Parathyroid adenoma (tissue), 2 donors: ENCODE measurements at regions not wholly inside any gene's neighbourhood (a gene's known extent, or its start where the extent isn't known, plus 50 kb on each side); places are given as distances from the start of the nearest gene placed in this dataset.

Experiments used
- H2AFZ ChIP-seq: fragments of 300-600 bp; sonication (generic); one replicate; pipeline ENCODE4 v1.7.0; 2017; ENCODE audit warnings: antibody characterized with exemption, mild to moderate bottlenecking
- H3K27ac ChIP-seq: fragments of 300-600 bp; sonication (generic); one replicate; pipeline ENCODE4 v1.7.0; 2017
- H3K27me3 ChIP-seq: fragments of 300-600 bp; sonication (generic); one replicate; pipeline ENCODE4 v1.7.0; 2017; ENCODE audit warnings: low read length; ENCODE audit not compliant: control insufficient read depth, insufficient read depth
- H3K36me3 ChIP-seq: fragments of 300-600 bp; sonication (generic); one replicate; pipeline ENCODE4 v1.7.0; 2017; ENCODE audit warnings: low read length; ENCODE audit not compliant: control insufficient read depth, insufficient read depth
- H3K4me1 ChIP-seq: fragments of 300-600 bp; sonication (generic); one replicate; pipeline ENCODE4 v1.7.0; 2017; ENCODE audit warnings: control low read depth
- H3K4me2 ChIP-seq: fragments of 300-600 bp; sonication (generic); one replicate; pipeline ENCODE4 v1.7.0; 2017; ENCODE audit warnings: low read length
- H3K4me3 ChIP-seq: fragments of 300-600 bp; sonication (generic); one replicate; pipeline ENCODE4 v1.7.0; 2017; ENCODE audit warnings: low read depth, low read length
- H3K79me2 ChIP-seq: fragments of 300-600 bp; sonication (generic); one replicate; pipeline ENCODE4 v1.7.0; 2017; ENCODE audit warnings: control low read depth
- H3K9ac ChIP-seq: fragments of 300-600 bp; sonication (generic); one replicate; pipeline ENCODE4 v1.7.0; 2017; ENCODE audit warnings: mild to moderate bottlenecking
- H3K9me3 ChIP-seq: fragments of 300-600 bp; sonication (generic); one replicate; pipeline ENCODE4 v1.7.0; 2017; ENCODE audit warnings: low read length; ENCODE audit not compliant: control insufficient read depth
- TF ChIP-seq, protein P1 (sequence below): fragments of 300-600 bp; sonication (generic); IDR thresholded peaks from one replicate; pipeline ENCODE4 v1.7.0; 2017; ENCODE audit warnings: antibody characterized with exemption, mild to moderate bottlenecking
- donor health status: primary hyperparathyroidism.

DNA sequence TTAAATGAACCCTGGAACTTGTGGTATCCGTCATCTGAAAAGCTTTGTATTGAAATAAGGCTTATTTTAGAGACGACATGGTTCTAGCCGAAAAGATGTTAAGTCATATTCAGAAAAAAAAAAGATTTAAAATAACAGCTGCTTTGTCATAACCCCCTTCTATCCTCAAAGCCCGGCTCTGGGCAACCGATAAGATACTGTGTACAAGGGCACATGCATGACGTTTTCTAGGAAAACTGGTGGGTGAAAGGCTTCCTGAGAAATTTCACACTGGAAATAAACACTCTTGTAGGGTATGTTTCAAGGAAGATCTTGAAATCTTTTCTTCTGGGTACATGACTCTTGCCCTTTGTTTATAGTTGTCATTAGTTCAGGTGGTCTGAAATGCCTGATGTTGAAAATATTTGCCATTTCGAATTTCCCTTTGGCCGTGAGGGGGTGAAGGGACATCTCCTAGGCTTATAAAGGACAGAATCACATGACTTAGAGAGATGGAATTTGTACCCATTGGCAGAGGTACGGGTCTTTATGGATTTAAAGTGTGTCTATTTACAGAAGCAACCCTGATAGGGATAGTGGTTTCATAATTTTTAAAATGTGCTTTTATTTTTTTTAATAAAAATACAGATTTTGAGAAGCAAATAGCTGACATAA is 232.5 kb downstream of the PTEN start:
- Histone ChIP-seq H3K79me2 (no peaks in the 10 kb centered on the region), H3K4me1 (no peaks in the 10 kb centered on the region), H3K9ac (no peak overlapping the region), H2AFZ (no peak overlapping the region), H3K27ac (no peak overlapping the region), H3K9me3 (no peaks in the 10 kb centered on the region), H3K4me3 (no peak overlapping the region), H3K27me3 (no peaks in the 10 kb centered on the region), H3K36me3 (no peaks in the 10 kb centered on the region), H3K4me2 (no peak overlapping the region)
- TF ChIP-seq, protein P1, sequence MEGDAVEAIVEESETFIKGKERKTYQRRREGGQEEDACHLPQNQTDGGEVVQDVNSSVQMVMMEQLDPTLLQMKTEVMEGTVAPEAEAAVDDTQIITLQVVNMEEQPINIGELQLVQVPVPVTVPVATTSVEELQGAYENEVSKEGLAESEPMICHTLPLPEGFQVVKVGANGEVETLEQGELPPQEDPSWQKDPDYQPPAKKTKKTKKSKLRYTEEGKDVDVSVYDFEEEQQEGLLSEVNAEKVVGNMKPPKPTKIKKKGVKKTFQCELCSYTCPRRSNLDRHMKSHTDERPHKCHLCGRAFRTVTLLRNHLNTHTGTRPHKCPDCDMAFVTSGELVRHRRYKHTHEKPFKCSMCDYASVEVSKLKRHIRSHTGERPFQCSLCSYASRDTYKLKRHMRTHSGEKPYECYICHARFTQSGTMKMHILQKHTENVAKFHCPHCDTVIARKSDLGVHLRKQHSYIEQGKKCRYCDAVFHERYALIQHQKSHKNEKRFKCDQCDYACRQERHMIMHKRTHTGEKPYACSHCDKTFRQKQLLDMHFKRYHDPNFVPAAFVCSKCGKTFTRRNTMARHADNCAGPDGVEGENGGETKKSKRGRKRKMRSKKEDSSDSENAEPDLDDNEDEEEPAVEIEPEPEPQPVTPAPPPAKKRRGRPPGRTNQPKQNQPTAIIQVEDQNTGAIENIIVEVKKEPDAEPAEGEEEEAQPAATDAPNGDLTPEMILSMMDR: no peak

DNA sequence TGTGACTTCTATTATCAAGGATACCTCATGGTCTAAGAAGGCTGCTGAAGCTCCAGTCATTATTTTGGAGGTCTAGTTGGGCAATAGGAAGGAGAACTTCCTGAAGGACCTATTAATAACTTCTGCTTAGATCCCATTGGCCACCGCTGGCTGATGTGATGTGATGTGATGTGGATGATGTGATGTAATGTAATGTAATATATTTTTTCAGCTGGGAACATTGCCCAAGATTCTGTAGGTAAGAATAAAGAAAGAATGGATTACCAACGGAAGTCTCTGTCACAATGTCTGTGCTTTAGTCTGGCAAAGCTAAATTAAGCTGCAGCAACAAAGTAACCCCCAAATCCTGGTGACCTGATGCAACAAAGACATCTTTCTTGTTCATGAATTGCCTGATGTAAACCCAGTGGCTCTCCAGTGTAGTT is 233.7 kb downstream of the PTEN start:
- no peak overlapping the region for H3K27ac ChIP-seq

DNA sequence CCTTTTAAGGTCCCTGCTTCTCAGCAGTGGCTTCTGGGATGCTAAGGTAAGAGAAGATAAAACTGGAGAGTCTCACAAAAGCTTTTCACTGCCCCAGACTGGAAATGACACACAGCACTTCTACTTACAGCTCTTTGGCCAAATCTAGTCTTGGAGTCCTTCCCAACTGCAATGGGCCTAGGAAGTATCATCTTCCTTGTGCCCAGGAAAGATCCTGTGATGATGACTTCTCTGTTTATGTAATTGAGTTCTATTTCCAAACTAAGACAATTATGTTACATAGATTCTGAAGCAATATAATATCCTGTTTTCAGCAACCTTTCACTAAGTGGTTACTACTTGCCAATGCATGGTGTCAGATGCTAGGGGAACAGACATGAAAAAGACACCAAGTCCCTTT is 234.1 kb downstream of the PTEN start:
- Histone ChIP-seq H3K9me3 (no peaks in the 10 kb centered on the region), H3K4me2 (no peak overlapping the region), H3K4me1 (no peaks in the 10 kb centered on the region), H3K27me3 (no peaks in the 10 kb centered on the region), H3K36me3 (no peaks in the 10 kb centered on the region), H3K27ac (no peak overlapping the region), H3K79me2 (no peaks in the 10 kb centered on the region), H3K9ac (no peak overlapping the region), H2AFZ (no peak overlapping the region), H3K4me3 (no peak overlapping the region)
- TF ChIP-seq, protein P1: no peak

More for the DNA sequence above, 233.7 kb downstream of the PTEN start:
- no peaks in the 10 kb centered on the region for H3K27me3 ChIP-seq
- no peaks in the 10 kb centered on the region for H3K36me3 ChIP-seq
- no peak overlapping the region for H3K4me2 ChIP-seq
- no peaks in the 10 kb centered on the region for H3K4me1 ChIP-seq
- no peak overlapping the region for H3K9ac ChIP-seq
- H3K4me3 ChIP-seq: no peak overlapping the region
- H3K79me2 ChIP-seq: no peaks in the 10 kb centered on the region
- no peak overlapping the region for H2AFZ ChIP-seq
- H3K9me3 ChIP-seq: no peaks in the 10 kb centered on the region
- TF ChIP-seq, protein P1: no peak

DNA sequence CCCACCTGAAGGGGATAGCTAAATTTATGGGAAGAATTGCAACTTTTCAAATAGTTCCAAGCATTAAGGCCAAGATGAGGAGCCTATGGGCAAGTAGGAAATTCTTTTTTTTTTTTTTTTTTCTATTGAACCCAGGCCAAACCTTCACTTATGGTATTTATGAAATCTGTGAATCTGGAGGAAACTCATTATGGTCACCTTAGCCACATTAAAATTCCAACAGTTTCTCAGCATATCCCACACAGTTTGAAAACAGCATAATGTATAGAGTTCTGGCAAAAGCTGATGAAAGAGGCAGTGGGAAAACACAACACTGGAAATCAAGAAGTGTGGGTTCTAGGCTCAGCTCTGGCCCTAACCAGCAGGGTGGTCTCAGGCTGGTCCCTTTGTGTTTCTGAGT is 236.9 kb downstream of the PTEN start:
- H3K4me3 ChIP-seq: no peak overlapping the region
- H3K9ac ChIP-seq: no peak overlapping the region
- no peak overlapping the region for H3K27ac ChIP-seq
- H3K9me3 ChIP-seq: no peaks in the 10 kb centered on the region
- H3K27me3 ChIP-seq: no peaks in the 10 kb centered on the region
- TF ChIP-seq, protein P1: no peak
- H3K4me2 ChIP-seq: no peak overlapping the region
- no peak overlapping the region for H2AFZ ChIP-seq
- H3K79me2 ChIP-seq: no peaks in the 10 kb centered on the region
- no peaks in the 10 kb centered on the region for H3K4me1 ChIP-seq
- H3K36me3 ChIP-seq: no peaks in the 10 kb centered on the region

DNA sequence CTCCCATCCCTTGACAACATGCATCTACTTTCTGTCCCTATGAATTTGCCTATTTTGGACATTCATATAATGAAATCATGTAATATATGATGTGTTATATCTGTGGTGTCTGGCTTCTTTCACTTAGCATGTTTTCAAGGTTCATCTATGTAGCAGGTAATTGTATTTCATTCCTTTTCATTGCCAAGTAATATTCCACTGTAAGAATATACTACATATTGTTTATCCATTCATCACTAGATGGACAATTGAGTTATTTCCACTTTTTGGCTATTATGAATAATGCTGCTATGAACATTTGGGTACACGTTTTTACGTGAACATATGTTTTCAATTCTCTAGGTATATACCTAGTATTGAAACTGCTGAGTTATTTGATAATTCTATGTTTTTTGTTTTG is 238.2 kb downstream of the PTEN start:
- no peaks in the 10 kb centered on the region for H3K9me3 ChIP-seq
- no peaks in the 10 kb centered on the region for H3K36me3 ChIP-seq
- no peak overlapping the region for H3K27ac ChIP-seq
- no peaks in the 10 kb centered on the region for H3K79me2 ChIP-seq
- H3K4me3 ChIP-seq: no peak overlapping the region
- TF ChIP-seq, protein P1: no peak
- H3K4me1 ChIP-seq: no peaks in the 10 kb centered on the region
- H3K4me2 ChIP-seq: no peak overlapping the region
- no peak overlapping the region for H2AFZ ChIP-seq
- no peaks in the 10 kb centered on the region for H3K27me3 ChIP-seq
- no peak overlapping the region for H3K9ac ChIP-seq
